GM12874 (cell line): ENCODE measurements at regions not wholly inside any gene's neighbourhood (a gene's known extent, or its start where the extent isn't known, plus 50 kb on each side); places are given as distances from the start of the nearest gene placed in this dataset.

ENCODE experiments used
- TF ChIP-seq, protein P1 (sequence below): IDR thresholded peaks from 2 replicates; pipeline ENCODE4 v1.5.1; 2011; ENCODE audit warnings: low read depth, mild to moderate bottlenecking, control low read depth, low read length, moderate library complexity; ENCODE audit not compliant: insufficient read depth

GRCh38 chr6:163825033-163825432 lies 410.5 kb downstream of the QKI start:
- TF ChIP-seq, protein P1, sequence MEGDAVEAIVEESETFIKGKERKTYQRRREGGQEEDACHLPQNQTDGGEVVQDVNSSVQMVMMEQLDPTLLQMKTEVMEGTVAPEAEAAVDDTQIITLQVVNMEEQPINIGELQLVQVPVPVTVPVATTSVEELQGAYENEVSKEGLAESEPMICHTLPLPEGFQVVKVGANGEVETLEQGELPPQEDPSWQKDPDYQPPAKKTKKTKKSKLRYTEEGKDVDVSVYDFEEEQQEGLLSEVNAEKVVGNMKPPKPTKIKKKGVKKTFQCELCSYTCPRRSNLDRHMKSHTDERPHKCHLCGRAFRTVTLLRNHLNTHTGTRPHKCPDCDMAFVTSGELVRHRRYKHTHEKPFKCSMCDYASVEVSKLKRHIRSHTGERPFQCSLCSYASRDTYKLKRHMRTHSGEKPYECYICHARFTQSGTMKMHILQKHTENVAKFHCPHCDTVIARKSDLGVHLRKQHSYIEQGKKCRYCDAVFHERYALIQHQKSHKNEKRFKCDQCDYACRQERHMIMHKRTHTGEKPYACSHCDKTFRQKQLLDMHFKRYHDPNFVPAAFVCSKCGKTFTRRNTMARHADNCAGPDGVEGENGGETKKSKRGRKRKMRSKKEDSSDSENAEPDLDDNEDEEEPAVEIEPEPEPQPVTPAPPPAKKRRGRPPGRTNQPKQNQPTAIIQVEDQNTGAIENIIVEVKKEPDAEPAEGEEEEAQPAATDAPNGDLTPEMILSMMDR = no peak

- TF ChIP-seq, protein P1 = no peak
Observed at GRCh38 chr6:163823577-163823976, 409.1 kb downstream of the QKI start.

DNA sequence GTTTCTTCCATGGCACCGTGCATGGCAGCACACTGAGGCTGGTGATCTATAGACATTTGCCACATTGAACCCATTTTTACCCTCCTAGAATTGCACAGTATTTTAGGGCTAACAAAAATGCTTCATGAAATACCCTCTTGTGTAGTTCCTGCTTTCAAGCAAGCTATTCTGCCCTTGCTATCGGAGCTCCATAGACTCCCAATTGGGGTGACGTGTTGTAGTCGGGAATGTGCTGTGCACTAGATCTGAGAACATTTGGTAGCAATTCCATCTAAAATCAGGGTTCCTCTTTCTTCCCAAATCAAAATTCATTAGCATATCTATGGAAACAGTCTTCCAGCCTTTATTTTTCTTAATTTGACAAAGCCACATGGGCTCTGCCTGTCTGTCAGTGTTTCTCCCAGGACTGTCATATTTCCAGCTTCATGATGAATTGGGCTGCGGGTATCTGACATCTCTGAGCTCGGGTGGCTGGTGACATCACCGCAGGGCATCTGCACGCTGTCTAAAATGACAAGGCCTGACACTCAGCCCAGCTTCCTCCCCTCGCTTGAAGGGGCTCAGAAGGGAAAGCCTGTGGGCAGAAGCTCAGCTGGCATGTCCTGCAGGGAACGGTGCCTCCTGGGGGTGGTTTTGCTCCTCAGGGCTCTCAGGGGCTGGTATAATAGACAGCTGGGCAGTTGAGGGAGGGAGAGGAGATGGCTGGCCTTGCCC lies 406.4 kb downstream of the QKI start:
- TF ChIP-seq, protein P1 = no peak

GRCh38 chr6:163820171-163820570 lies 405.7 kb downstream of the QKI start:
- TF ChIP-seq, protein P1 = no peak

DNA sequence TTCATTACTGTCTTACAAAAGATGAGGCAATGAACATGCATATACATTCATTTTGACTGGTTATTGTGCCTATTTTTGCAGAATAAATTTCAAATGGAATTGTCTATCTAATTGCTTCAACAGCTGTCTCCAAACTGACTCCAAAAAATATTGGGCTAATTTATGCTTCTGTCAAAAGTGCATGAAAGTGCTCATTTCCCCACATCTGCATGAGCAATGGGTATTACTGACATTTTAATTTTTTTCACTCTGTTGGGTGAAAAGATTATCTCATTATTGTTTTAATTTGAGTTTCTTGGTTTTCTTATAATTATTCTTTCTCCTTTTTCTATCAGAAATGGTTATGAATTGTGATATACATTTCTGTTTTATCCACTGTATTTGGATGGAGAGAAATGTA lies 404.2 kb downstream of the QKI start:
- TF ChIP-seq, protein P1 = no peak

DNA sequence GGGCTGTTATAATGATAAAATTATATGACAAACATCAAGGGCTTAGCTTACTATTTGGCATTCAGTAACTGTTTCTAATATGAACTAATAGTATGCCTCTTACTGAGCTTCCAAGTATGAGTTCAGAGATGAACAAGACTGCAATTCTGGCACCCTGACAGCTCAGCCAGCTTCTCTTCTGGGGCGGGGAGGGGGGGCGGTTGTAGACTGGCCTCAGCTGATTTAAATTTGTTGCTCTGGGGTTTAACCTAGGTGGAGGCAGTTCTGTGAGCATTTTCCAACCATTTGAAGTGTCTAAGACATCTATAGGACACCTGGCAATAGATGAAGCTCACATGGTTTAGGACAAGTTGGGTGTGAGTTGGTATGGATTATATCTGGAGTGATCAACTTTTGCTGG lies 401.9 kb downstream of the QKI start:
- TF ChIP-seq, protein P1 = no peak

DNA sequence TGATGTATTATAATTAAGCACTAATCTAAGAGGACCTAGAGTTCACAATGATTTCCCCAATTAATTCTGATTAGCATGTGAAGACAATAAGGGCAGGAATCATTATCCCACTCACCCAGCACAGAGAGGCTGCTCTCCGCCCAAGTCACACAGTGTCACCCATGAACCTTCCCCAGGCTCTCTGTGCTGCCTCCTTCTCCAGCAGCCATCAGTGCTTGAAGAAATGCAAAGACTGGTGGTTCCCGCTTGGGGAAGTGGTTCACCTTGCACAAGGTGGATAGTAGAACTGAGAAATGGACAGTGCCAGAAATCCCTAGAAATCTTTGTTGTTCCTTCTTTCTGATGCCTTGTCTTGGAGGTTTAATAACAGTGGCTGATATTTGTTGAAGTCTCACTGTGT lies 401.3 kb downstream of the QKI start:
- TF ChIP-seq, protein P1 = no peak
